ENCODE measurements at regions not wholly inside any gene's neighbourhood (a gene's known extent, or its start where the extent isn't known, plus 50 kb on each side); places are given as distances from the start of the nearest gene placed in this dataset.

GRCh38 chr4:162234595-162234994, 70.8 kb upstream of the FSTL5 start:
- TF ChIP-seq CTCF (IDR thresholded peaks at IDR 0.05; ENCODE audit: control extremely low read depth in 1 of 3, insufficient read depth in 1 of 3, low read depth in 1 of 3, low read length in 3 of 3) (no peak), RXRA (IDR thresholded peaks at IDR 0.05; ENCODE audit: insufficient read depth, low read depth, low read length) (no peak), CREB1 (IDR thresholded peaks at IDR 0.05) (no peak), MAX (IDR thresholded peaks at IDR 0.05) (no peak), RAD21 (IDR thresholded peaks at IDR 0.05 in 1 of 2, conservative IDR thresholded peaks at IDR 0.05 in 1 of 2; ENCODE audit: low read depth in 2 of 2, low read length in 2 of 2) (no peak)

Data from H1 (cell line).